Ascending aorta (tissue), 2 donors: ENCODE measurements at regions not wholly inside any gene's neighbourhood (a gene's known extent, or its start where the extent isn't known, plus 50 kb on each side); places are given as distances from the start of the nearest gene placed in this dataset.

Experiments
- DNase-seq, 2 donors: peaks; one replicate each; pipeline ENCODE4 v3.0.0-alpha.2; 2019; ENCODE audit warnings: low spot score in 2 of 2
- H3K27ac ChIP-seq, 2 donors: fragments of 200-600 bp; sonication (generic); one replicate each; pipeline ENCODE4 v1.5.1; 2016 to 2017; ENCODE audit warnings: mild to moderate bottlenecking in 1 of 2
- H3K27me3 ChIP-seq: fragments of 200-600 bp; sonication (generic); one replicate; pipeline ENCODE4 v1.5.1; 2017
- H3K36me3 ChIP-seq, 2 donors: fragments of 200-600 bp; sonication (generic); one replicate each; pipeline ENCODE4 v1.5.1; 2016
- H3K4me1 ChIP-seq, 2 donors: fragments of 200-600 bp; sonication (generic); one replicate each; pipeline ENCODE4 v1.5.1; 2016 to 2017; ENCODE audit warnings: mild to moderate bottlenecking in 1 of 2
- H3K4me3 ChIP-seq, 2 donors: fragments of 200-600 bp; sonication (generic); one replicate each; pipeline ENCODE4 v1.5.1; 2016 to 2017; ENCODE audit warnings: mild to moderate bottlenecking in 1 of 2
- H3K9me3 ChIP-seq, 2 donors: fragments of 200-600 bp; sonication (generic); one replicate each; pipeline ENCODE4 v1.5.1; 2016
- intact Hi-C: fragments of 100-400 bp; cut with DNase I; formaldehyde crosslinking; loops from one replicate; pipeline ENCODE4 v1.15.1; 2023
- TF ChIP-seq, protein P1 (sequence below), 3 experiments: fragments of 200-600 bp in 2 of 3; fragments of 450-650 bp in 1 of 3; sonication (generic) in 2 of 3; IDR thresholded peaks; one replicate each; pipeline ENCODE4 v1.5.1; 2016 to 2019; ENCODE audit warnings: antibody characterized with exemption in 3 of 3, mild to moderate bottlenecking in 1 of 3, moderate library complexity in 1 of 3

DNA sequence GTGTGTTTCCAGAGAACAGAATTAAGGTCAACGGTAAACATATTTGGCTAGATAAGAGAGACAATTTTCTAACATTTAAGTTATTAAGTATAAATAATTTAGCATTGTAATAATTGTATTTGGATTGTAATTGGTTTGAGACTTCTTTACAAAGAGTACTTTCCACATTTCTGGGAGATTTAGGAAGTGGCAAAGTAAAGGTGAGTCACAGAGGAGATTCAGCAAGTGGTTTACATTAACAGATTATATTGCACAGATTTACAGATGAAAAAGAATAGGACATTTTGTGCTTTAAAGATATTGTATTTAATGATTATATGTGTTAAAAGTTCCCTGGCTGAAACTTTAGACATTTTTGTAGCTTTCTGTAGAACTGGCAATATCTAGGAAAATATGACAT, 584.4 kb upstream of the AADAT start:
- intact Hi-C loops: no loop called here
- Histone ChIP-seq H3K27me3 (no peaks in the 10 kb centered on the region), H3K9me3 (no peaks in the 10 kb centered on the region), H3K36me3 (no peaks in the 10 kb centered on the region), H3K4me1 (peaks cover 0 to 11% of the 10 kb centered on the region in 2 donors), H3K4me3 (no peak overlapping the region), H3K27ac (peak overlapping the region in 1 of 2 donors; percentile 11)
- DNase-seq: no peak
- TF ChIP-seq, protein P1, sequence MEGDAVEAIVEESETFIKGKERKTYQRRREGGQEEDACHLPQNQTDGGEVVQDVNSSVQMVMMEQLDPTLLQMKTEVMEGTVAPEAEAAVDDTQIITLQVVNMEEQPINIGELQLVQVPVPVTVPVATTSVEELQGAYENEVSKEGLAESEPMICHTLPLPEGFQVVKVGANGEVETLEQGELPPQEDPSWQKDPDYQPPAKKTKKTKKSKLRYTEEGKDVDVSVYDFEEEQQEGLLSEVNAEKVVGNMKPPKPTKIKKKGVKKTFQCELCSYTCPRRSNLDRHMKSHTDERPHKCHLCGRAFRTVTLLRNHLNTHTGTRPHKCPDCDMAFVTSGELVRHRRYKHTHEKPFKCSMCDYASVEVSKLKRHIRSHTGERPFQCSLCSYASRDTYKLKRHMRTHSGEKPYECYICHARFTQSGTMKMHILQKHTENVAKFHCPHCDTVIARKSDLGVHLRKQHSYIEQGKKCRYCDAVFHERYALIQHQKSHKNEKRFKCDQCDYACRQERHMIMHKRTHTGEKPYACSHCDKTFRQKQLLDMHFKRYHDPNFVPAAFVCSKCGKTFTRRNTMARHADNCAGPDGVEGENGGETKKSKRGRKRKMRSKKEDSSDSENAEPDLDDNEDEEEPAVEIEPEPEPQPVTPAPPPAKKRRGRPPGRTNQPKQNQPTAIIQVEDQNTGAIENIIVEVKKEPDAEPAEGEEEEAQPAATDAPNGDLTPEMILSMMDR (IDR thresholded peaks at IDR 0.05): no peak

DNA sequence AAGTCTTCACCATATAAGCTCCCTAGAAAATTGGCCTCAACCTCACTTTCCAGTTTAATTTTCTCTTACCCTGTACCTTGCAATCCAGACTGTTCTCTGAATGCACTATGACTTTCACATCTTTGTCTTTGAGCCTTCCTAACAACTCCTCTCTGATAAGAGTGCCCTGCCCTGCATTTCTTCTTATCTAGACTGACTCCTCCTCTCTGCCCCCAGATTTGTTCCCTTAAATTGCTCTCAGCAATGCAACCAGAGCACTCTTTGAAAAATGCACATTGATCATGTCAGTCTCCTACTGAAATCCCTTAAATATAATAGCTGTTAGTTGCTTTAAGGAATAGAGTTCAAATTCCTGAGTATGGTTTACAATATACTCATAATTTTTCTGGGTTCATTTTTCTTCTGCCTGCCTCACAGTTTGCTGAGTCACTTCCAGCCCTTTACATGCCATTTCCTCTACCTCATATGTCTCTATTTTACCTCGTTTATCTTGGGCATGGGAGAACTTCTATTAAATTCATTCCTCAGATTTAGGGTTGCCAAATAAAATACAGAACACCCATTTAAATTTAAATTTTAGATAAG, 582.7 kb upstream of the AADAT start:
- Histone ChIP-seq H3K27me3 (no peaks in the 10 kb centered on the region), H3K36me3 (no peaks in the 10 kb centered on the region), H3K4me3 (no peak overlapping the region), H3K27ac (peak overlapping the region; percentile 40 to 55), H3K4me1 (peaks cover 0 to 11% of the 10 kb centered on the region in 2 donors), H3K9me3 (no peaks in the 10 kb centered on the region)
- no peak for DNase-seq
- TF ChIP-seq, protein P1 (IDR thresholded peaks at IDR 0.05): no peak
- intact Hi-C loops: no loop called here

DNA sequence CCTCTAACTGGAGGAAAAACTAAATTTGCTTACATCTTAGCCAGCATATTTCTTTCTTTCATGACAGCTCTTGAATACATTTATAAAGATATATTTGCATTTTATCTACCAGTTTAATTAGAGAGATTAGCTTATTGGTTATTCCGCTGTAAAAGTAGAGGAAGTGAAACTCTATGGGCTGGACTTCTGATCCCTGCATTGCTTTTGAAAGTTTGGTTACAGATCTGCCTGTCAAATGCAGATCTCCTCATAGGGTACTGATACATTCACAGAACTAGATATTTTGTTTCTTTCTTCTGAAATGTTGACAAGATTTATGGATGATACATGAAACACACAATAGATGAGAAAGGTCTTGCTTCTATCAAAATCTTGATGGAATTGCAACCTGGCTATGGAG, 581.4 kb upstream of the AADAT start:
- intact Hi-C loops: no loop called here

DNA sequence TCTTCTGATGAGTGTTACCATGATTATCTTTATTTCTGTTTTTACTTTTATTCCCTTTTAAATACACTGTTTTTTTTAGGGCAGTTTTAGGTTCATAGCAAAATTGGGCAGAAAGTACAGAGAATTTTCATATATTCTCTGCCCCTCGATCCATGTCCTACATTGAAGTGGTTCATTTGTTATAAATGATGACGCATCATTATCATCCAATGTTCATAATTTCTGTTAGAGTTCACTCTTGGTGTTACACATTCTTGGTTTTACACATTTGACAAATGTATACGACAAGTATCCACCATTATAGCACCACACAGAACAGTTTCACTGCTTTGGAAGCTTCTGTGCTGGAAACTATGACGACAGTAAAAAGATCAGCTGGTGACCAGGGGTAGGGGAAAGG, 578.1 kb upstream of the AADAT start:
- H3K4me1 ChIP-seq: peaks cover 0 to 5% of the 10 kb centered on the region in 2 donors
- no peak for DNase-seq
- H3K27ac ChIP-seq: no peak overlapping the region
- H3K27me3 ChIP-seq: no peaks in the 10 kb centered on the region
- H3K9me3 ChIP-seq: no peaks in the 10 kb centered on the region
- H3K4me3 ChIP-seq: no peak overlapping the region
- TF ChIP-seq, protein P1 (IDR thresholded peaks at IDR 0.05): no peak
- intact Hi-C loops: no loop called here
- H3K36me3 ChIP-seq: no peaks in the 10 kb centered on the region

More for the DNA sequence above, 581.4 kb upstream of the AADAT start:
- Histone ChIP-seq H3K4me1 (peaks cover 0 to 11% of the 10 kb centered on the region in 2 donors), H3K27ac (no peak overlapping the region), H3K9me3 (no peaks in the 10 kb centered on the region), H3K4me3 (no peak overlapping the region), H3K36me3 (no peaks in the 10 kb centered on the region), H3K27me3 (no peaks in the 10 kb centered on the region)
- TF ChIP-seq, protein P1 (IDR thresholded peaks at IDR 0.05): no peak
- no peak for DNase-seq

DNA sequence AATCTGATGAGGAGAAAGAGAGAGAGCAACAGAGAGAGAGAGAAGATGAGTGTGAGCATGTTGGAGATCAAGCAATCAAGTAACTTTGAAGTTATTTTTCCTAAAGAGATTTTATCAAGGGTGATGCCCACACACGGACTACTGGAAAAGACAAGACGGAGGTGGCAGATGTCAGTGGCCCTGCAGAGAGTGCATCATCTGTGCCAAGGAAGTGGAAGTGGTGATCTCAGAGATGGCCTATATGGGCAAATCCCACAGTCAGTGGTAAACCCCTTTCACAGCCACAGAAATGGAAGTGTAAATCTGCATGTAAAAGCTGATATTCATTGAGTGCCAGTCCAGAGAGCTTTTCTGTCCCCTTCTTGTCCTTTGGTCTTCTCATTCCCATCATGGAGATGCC, 577.2 kb upstream of the AADAT start:
- intact Hi-C loops: no loop called here

More for the DNA sequence above, 577.2 kb upstream of the AADAT start:
- Histone ChIP-seq H3K9me3 (no peaks in the 10 kb centered on the region), H3K27me3 (no peaks in the 10 kb centered on the region), H3K36me3 (no peaks in the 10 kb centered on the region), H3K27ac (no peak overlapping the region), H3K4me3 (no peak overlapping the region), H3K4me1 (no peaks in the 10 kb centered on the region)
- no peak for DNase-seq
- TF ChIP-seq, protein P1 (IDR thresholded peaks at IDR 0.05): no peak
